Aorta (tissue), 5 donors: ENCODE measurements at regions not wholly inside any gene's neighbourhood (a gene's known extent, or its start where the extent isn't known, plus 50 kb on each side); places are given as distances from the start of the nearest gene placed in this dataset.

Source experiments
- ATAC-seq: fragments of 200-7000 bp; cut with Tn5 transposase; one replicate; pipeline ENCODE4 v1.9.1; 2022; ENCODE audit warnings: moderate library complexity; ENCODE audit not compliant: low FRiP score
- DNase-seq, 2 donors: peaks; one replicate each; pipeline ENCODE4 v3.0.0-alpha.2; 2020
- H3K27ac ChIP-seq, 2 donors: one replicate each; pipeline ENCODE4 v1.5.1; 2013; ENCODE audit warnings: low read length in 2 of 2, mild to moderate bottlenecking in 2 of 2, moderate library complexity in 2 of 2, control low read depth in 1 of 2, inconsistent platforms in 1 of 2, low read depth in 1 of 2
- H3K27me3 ChIP-seq, 2 donors: one replicate each; pipeline ENCODE4 v1.6.1; 2013; ENCODE audit warnings: control low read depth in 1 of 2, low read length in 1 of 2, mild to moderate bottlenecking in 1 of 2, moderate library complexity in 1 of 2; ENCODE audit not compliant: insufficient read depth in 2 of 2, control insufficient read depth in 1 of 2
- H3K36me3 ChIP-seq, 2 donors: one replicate each; pipeline ENCODE4 v1.6.1; 2013; ENCODE audit warnings: control low read depth in 1 of 2, low read length in 1 of 2, mild to moderate bottlenecking in 1 of 2; ENCODE audit not compliant: insufficient read depth in 2 of 2, control insufficient read depth in 1 of 2
- H3K4me1 ChIP-seq, 2 donors: one replicate each; pipeline ENCODE4 v1.6.1; 2013; ENCODE audit warnings: low read length in 2 of 2, control low read depth in 1 of 2, mild to moderate bottlenecking in 1 of 2, moderate library complexity in 1 of 2; ENCODE audit not compliant: insufficient read depth in 2 of 2, control insufficient read depth in 1 of 2
- H3K4me3 ChIP-seq, 2 donors: one replicate each; pipeline ENCODE4 v1.5.1; 2013; ENCODE audit warnings: low read length in 2 of 2, control low read depth in 1 of 2, mild to moderate bottlenecking in 1 of 2
- H3K9me3 ChIP-seq: one replicate; pipeline ENCODE4 v1.6.1; 2013; ENCODE audit warnings: mild to moderate bottlenecking, low read length; ENCODE audit not compliant: control insufficient read depth
- WGBS, 2 donors: extraction: QIAGEN DNeasy Blood & Tissue Kit; methylation state at CpG; one replicate each; pipeline ENCODE4 v1.1.7; 2013; 5-methylcytosine and 5-hydroxymethylcytosine counted together
- intact Hi-C, 2 donors: fragments of 100-400 bp; cut with DNase I; formaldehyde crosslinking; loops; one replicate each; pipeline versions ENCODE4 v1.14.2 to v1.15.0; 2022
- donor health status: healthy with polysubstance abuse.
- donor health status: Bipolar disorder and iron deficiency.
- donor health status: DM: no; HTN: no; CAD: no.
- donor health status: DM: no; HTN: no; CAD: no.
- donor health status: DM: yes; HTN: yes; CAD: no.

- no peaks in the 10 kb centered on the region for H3K27me3 ChIP-seq
- ATAC-seq = peak; percentile 33
- no peak overlapping the region for H3K4me3 ChIP-seq
- no peaks in the 10 kb centered on the region for H3K36me3 ChIP-seq
- peaks cover 2% of the 10 kb centered on the region for H3K9me3 ChIP-seq
- no peak for DNase-seq
- intact Hi-C loops = loop anchor here in 1 of 2 donors (10.0 kb wide), 1 partner anchor 128 kb away; the partner anchor contains the start of gene CELF2
- WGBS, 2 donors = 12 to 15% methylated on average over 9 of the region's 9 CpGs
- peak overlapping the region in 1 of 2 donors; percentile 44 for H3K27ac ChIP-seq
- peaks cover 8 to 10% of the 10 kb centered on the region in 2 donors for H3K4me1 ChIP-seq
These were observed 130.7 kb upstream of the CELF2 start for GRCh38 chr10:10886861-10887531.

DNA sequence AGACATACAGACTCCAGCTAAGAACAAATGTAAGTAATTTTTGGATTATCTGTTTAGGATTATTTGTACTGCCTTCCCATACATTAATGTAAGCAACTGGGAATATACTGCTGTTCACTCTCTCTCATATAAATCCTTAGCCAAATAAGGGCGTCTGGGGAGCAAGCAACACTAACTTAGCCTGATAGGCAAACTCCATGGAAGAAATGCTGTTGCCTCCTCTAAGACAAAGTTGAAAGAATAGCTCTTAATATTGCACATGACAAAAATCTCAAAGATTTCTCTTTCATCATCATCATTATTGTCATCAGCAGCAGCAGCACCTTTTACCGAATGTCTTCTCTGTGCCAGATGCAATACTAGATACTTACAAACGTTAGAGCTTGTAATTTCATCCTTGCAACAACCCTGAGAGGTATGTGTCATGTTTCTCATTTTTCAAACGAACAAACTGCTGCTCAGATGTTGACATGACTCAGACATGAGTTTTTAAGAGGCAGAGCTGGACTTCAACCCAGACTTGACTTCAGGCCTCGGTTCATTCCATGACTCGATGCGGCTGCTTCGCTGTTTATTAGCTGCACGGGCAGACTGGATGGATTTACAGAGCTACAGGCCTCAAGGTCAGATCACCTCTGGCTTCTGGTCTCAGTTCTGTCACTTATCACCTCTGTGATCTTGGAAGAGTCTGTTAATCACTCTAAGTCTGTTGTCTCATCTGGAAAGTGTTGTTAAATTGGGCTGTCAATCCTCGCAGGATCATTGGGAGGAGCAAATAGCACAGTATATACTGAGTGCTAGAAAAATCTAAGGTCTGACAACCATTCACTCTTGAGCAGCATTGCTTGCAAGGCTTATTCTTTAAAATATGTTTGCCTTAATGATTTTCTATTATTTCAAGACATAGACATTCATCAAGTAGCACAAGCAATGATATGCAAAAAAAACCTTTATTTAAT is 126.3 kb upstream of the CELF2 start:
- Histone ChIP-seq H3K27ac (no peak overlapping the region), H3K9me3 (no peaks in the 10 kb centered on the region), H3K36me3 (no peaks in the 10 kb centered on the region), H3K4me1 (peaks cover 8 to 13% of the 10 kb centered on the region in 2 donors), H3K27me3 (no peaks in the 10 kb centered on the region), H3K4me3 (no peak overlapping the region)
- ATAC-seq (peak; percentile 24), DNase-seq (peak in 1 of 2 donors; percentile 50)
- intact Hi-C loops = no loop called here
- 18 to 29% methylated on average over 10 of the region's 10 CpGs for WGBS, 2 donors

GRCh38 chr10:10892290-10892875 is 125.3 kb upstream of the CELF2 start:
- ATAC-seq (no peak), DNase-seq (no peak)
- Histone ChIP-seq H3K36me3 (no peaks in the 10 kb centered on the region), H3K27ac (no peak overlapping the region), H3K4me3 (no peak overlapping the region), H3K4me1 (peaks cover 5 to 13% of the 10 kb centered on the region in 2 donors), H3K9me3 (no peaks in the 10 kb centered on the region), H3K27me3 (no peaks in the 10 kb centered on the region)
- intact Hi-C loops = no loop called here
- 12 to 16% methylated on average over 3 of the region's 3 CpGs for WGBS, 2 donors

DNA sequence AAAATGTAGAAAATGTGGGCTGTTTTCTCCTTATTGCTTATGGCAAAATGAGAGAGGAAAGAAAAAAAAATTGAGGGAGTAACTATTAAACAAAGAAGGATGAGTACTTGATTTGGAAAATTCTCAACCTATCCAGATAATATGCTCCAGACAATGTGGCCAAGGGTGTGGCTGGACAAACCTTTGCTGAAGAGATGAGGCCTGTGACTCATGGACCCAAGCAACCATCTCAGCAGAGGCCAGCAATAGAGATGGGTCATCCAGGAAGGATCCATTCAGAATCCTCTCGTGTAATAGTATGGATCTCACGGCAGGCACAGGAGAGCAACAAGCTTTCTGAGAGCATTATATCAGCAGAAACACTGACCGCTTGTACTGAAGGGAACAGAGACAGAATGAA is 120.3 kb upstream of the CELF2 start:
- Histone ChIP-seq H3K27me3 (no peaks in the 10 kb centered on the region), H3K27ac (no peak overlapping the region), H3K4me3 (no peak overlapping the region), H3K9me3 (no peaks in the 10 kb centered on the region), H3K36me3 (no peaks in the 10 kb centered on the region), H3K4me1 (peaks cover 0 to 2% of the 10 kb centered on the region in 2 donors)
- intact Hi-C loops = no loop called here
- WGBS, 2 donors = 96% methylated on average over 3 of the region's 3 CpGs
- ATAC-seq (no peak), DNase-seq (no peak)

DNA sequence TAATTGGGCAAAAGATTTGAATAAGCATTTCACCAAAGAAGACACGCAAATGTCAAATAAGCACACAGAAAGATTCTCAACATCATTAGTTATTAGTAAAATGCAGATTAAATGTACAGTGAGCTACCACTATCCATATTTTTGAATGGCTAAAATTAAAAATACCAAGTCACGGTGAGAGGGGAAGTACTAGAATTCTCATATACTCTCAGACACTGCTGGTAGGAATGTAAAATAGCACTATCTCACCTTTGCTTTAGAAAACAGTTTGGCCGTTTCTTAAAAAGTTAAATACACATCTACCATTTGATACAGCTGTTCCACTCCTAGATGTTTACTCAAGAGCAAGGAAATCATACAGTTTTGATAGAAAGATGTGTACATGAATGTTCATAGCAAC is 115.8 kb upstream of the CELF2 start:
- Histone ChIP-seq H3K27ac (no peak overlapping the region), H3K36me3 (no peaks in the 10 kb centered on the region), H3K27me3 (no peaks in the 10 kb centered on the region), H3K4me3 (no peak overlapping the region), H3K4me1 (no peaks in the 10 kb centered on the region), H3K9me3 (no peaks in the 10 kb centered on the region)
- WGBS, 2 donors = 91% methylated on average over 3 of the region's 3 CpGs
- DNase-seq (no peak), ATAC-seq (no peak)
- intact Hi-C loops = no loop called here

GRCh38 chr10:10902951-10903350 is 114.7 kb upstream of the CELF2 start:
- ATAC-seq (no peak), DNase-seq (no peak)
- Histone ChIP-seq H3K9me3 (no peaks in the 10 kb centered on the region), H3K27me3 (no peaks in the 10 kb centered on the region), H3K4me1 (no peaks in the 10 kb centered on the region), H3K36me3 (no peaks in the 10 kb centered on the region), H3K4me3 (no peak overlapping the region), H3K27ac (no peak overlapping the region)
- 72 to 80% methylated on average over 2 of the region's 2 CpGs for WGBS, 2 donors
- intact Hi-C loops = no loop called here

DNA sequence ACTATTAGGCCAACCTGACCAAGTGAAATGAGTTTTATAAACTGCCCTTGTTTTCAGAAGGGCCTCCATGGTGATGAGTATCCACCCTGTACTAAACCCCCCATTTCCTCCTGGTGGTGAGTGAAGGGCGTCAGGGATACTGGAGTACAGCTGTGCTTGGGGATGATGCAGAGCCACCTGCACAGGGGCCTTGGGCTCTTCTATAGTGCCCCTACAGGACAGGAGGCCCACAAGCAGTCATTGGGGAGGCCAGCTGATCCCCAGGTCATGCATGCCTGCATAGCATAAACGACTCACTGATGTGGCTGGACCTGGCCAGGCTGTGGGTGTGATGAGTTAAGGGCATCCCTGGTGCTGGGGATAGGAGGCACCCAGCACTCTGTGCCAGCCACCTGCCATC is 114.1 kb upstream of the CELF2 start:
- DNase-seq (no peak), ATAC-seq (peak; percentile 48)
- H3K4me3 ChIP-seq = no peak overlapping the region
- H3K36me3 ChIP-seq = no peaks in the 10 kb centered on the region
- no peak overlapping the region for H3K27ac ChIP-seq
- WGBS, 2 donors = 94 to 96% methylated on average over 2 of the region's 2 CpGs
- no peaks in the 10 kb centered on the region for H3K4me1 ChIP-seq
- intact Hi-C loops = no loop called here
- no peaks in the 10 kb centered on the region for H3K9me3 ChIP-seq
- H3K27me3 ChIP-seq = no peaks in the 10 kb centered on the region

DNA sequence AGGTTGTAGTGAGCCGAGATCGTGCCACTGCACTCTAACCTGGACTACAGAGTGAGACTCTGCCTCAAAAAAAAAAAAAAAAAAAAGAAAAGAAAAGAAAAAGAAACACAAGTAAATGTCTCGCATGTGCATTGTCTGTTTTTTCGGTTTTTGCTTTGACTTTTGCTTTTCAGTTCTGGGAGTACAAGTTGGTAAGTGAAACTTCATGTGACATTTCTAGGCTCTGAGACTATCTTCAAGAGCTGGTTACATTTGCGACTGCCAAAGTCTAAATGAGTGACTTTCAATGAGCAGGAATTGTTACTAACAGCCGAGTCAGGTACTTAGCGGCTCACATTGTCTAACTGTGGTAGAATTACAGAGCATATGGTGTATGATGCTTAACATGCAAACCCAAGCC is 107.0 kb upstream of the CELF2 start:
- Histone ChIP-seq H3K27ac (peak overlapping the region; percentile 71 to 90), H3K4me1 (peaks cover 0 to 2% of the 10 kb centered on the region in 2 donors), H3K36me3 (no peaks in the 10 kb centered on the region), H3K9me3 (no peaks in the 10 kb centered on the region), H3K27me3 (no peaks in the 10 kb centered on the region), H3K4me3 (no peak overlapping the region)
- ATAC-seq (no peak), DNase-seq (no peak)
- 88% methylated on average over 7 of the region's 7 CpGs for WGBS, 2 donors
- intact Hi-C loops = loop anchor here (5.0 to 10.0 kb wide), 3 partner anchors 38 to 117 kb away; no protein-coding TSS in a partner anchor
